ENCODE measurements at regions not wholly inside any gene's neighbourhood (a gene's known extent, or its start where the extent isn't known, plus 50 kb on each side); places are given as distances from the start of the nearest gene placed in this dataset.

DNA sequence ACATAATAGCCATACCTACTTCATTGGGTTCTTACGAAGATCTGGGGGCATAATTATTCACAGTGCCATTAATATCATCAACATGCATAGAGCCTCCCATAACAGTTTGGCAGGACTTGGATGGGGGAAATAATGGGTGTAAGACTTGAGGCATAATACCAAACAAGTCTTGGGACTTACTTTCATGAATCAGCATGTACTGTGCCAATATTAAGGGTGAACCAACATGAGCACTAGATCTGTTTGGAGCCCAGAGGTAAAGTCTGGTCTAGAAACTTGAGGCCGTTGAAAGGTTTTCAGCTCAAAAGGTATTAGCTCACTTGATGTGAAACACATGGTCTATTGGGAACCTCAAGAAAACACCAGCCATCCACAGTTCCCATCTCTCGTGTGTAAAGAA, 56.7 kb upstream of the ZC3H11B start:
- intact Hi-C loops (cut with DNase I): no loop called here

GRCh38 chr1:219669042-219669441, 56.1 kb upstream of the ZC3H11B start:
- H3K36me3 ChIP-seq (ENCODE audit: insufficient read depth in 1 of 2, low read depth in 1 of 2): no peaks in the 10 kb centered on the region
- no peaks in the 10 kb centered on the region for H3K27me3 ChIP-seq (ENCODE audit: insufficient read depth in 3 of 3, low read length in 2 of 3)
- H3K4me1 ChIP-seq: no peaks in the 10 kb centered on the region
- no peak overlapping the region for H3K4me3 ChIP-seq
- intact Hi-C loops (cut with DNase I): no loop called here
- H3K9me3 ChIP-seq: no peaks in the 10 kb centered on the region
- H3K27ac ChIP-seq: no peak overlapping the region
- ATAC-seq: no peak
- DNase-seq: no peak
- 32 to 47% (median 46%) methylated on average over 4 of the region's 4 CpGs for WGBS, 3 donors
- TF ChIP-seq, protein P1, sequence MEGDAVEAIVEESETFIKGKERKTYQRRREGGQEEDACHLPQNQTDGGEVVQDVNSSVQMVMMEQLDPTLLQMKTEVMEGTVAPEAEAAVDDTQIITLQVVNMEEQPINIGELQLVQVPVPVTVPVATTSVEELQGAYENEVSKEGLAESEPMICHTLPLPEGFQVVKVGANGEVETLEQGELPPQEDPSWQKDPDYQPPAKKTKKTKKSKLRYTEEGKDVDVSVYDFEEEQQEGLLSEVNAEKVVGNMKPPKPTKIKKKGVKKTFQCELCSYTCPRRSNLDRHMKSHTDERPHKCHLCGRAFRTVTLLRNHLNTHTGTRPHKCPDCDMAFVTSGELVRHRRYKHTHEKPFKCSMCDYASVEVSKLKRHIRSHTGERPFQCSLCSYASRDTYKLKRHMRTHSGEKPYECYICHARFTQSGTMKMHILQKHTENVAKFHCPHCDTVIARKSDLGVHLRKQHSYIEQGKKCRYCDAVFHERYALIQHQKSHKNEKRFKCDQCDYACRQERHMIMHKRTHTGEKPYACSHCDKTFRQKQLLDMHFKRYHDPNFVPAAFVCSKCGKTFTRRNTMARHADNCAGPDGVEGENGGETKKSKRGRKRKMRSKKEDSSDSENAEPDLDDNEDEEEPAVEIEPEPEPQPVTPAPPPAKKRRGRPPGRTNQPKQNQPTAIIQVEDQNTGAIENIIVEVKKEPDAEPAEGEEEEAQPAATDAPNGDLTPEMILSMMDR (IDR thresholded peaks at IDR 0.05): no peak

More for the DNA sequence above, 56.7 kb upstream of the ZC3H11B start:
- no peak overlapping the region for H3K27ac ChIP-seq
- DNase-seq (no peak), ATAC-seq (no peak)
- WGBS, 3 donors: 75 to 81% (median 76%) methylated on average over 3 of the region's 3 CpGs
- no peaks in the 10 kb centered on the region for H3K27me3 ChIP-seq (ENCODE audit: insufficient read depth in 3 of 3, low read length in 2 of 3)
- H3K9me3 ChIP-seq: no peaks in the 10 kb centered on the region
- H3K4me1 ChIP-seq: no peaks in the 10 kb centered on the region
- no peaks in the 10 kb centered on the region for H3K36me3 ChIP-seq (ENCODE audit: insufficient read depth in 1 of 2, low read depth in 1 of 2)
- TF ChIP-seq, protein P1 (IDR thresholded peaks at IDR 0.05): no peak
- no peak overlapping the region for H3K4me3 ChIP-seq

DNA sequence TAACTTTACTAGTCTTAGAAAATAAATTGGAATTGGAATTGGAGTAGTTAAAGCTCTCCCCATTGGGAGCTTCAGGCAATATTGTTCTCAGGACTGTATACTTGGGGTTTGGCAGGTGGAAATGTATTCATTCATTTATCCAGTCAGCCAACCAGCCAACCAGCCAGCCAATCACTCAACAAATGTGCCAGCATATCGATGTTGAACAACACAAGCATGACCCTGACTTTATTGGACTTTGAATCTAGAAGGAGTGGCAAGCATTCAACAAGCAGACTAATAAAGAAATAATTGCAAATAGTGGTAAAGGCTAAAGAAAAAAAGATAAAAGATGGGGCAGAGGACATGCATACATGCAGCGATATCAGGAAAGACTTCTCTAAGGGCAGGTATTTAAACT, 55.5 kb upstream of the ZC3H11B start:
- WGBS, 3 donors: 69 to 78% (median 77%) methylated on average over 2 of the region's 2 CpGs
- TF ChIP-seq, protein P1 (IDR thresholded peaks at IDR 0.05): no peak
- DNase-seq: no peak
- H3K27ac ChIP-seq: no peak overlapping the region
- H3K9me3 ChIP-seq: no peaks in the 10 kb centered on the region
- H3K36me3 ChIP-seq (ENCODE audit: insufficient read depth in 1 of 2, low read depth in 1 of 2): no peaks in the 10 kb centered on the region
- no peaks in the 10 kb centered on the region for H3K27me3 ChIP-seq (ENCODE audit: insufficient read depth in 3 of 3, low read length in 2 of 3)
- H3K4me3 ChIP-seq: no peak overlapping the region
- H3K4me1 ChIP-seq: no peaks in the 10 kb centered on the region
- intact Hi-C loops (cut with DNase I): no loop called here
- ATAC-seq: no peak

DNA sequence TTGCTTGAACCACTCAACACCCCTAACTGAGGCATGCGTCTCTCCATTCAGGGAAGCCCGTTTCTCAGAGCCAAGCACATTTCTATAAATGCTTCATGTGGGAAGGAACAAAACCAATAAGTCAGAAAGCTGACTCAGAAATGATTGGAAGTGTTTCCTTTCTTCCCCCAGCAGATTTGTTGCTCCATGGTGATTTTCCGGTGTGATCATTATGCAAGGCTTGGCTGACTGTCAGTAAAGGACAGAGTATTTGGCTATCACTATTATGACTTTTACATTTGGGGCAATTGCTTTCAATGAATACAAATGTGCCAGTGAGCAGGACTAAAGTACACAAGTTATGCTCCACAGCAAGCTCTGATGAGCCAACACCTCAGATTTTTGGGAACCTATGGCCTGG, 53.3 kb upstream of the ZC3H11B start:
- no peak overlapping the region for H3K27ac ChIP-seq

DNA sequence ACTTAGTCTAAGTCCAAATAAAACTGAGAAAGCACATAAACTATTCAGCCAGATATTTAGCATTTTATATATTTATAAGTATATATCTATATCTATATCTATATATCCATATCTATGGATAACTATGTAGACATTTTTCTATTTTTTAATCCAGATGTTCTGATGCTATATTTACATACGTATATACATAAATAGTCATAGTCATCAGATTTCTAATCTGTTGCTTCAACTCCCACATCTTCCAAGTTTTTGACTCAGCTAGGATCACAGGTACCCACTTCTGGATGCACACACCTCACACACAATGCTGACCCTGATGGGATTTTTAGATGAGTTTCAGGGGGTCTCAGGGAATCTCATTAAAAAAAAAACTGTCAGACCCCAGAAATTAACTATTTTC, 52.2 kb upstream of the ZC3H11B start:
- no peaks in the 10 kb centered on the region for H3K36me3 ChIP-seq (ENCODE audit: insufficient read depth in 1 of 2, low read depth in 1 of 2)
- H3K4me1 ChIP-seq: no peaks in the 10 kb centered on the region
- no peaks in the 10 kb centered on the region for H3K9me3 ChIP-seq
- 87 to 93% (median 93%) methylated on average over 1 of the region's 1 CpG for WGBS, 3 donors
- no peaks in the 10 kb centered on the region for H3K27me3 ChIP-seq (ENCODE audit: insufficient read depth in 3 of 3, low read length in 2 of 3)
- ATAC-seq (no peak), DNase-seq (no peak)
- TF ChIP-seq, protein P1 (IDR thresholded peaks at IDR 0.05): no peak
- no peak overlapping the region for H3K4me3 ChIP-seq
- H3K27ac ChIP-seq: no peak overlapping the region
- intact Hi-C loops (cut with DNase I): no loop called here

More for the DNA sequence above, 53.3 kb upstream of the ZC3H11B start:
- WGBS, 3 donors: 19 to 26% (median 20%) methylated on average over 3 of the region's 3 CpGs
- Histone ChIP-seq H3K9me3 (no peaks in the 10 kb centered on the region), H3K4me1 (no peaks in the 10 kb centered on the region), H3K27me3 (ENCODE audit: insufficient read depth in 3 of 3, low read length in 2 of 3) (no peaks in the 10 kb centered on the region), H3K36me3 (ENCODE audit: insufficient read depth in 1 of 2, low read depth in 1 of 2) (no peaks in the 10 kb centered on the region), H3K4me3 (no peak overlapping the region)
- TF ChIP-seq, protein P1 (IDR thresholded peaks at IDR 0.05): no peak
- intact Hi-C loops (cut with DNase I): no loop called here
- no peak for ATAC-seq
- no peak for DNase-seq

All from psoas muscle (tissue), 7 donors.